Stimulated activated naive CD8-positive, alpha-beta T cell treated with anti-CD3 and anti-CD28 coated beads, Interleukin-15, Interleukin-2, amounts not matched to agents 100 U/mL and 50 U/mL, for 24 hours (primary cell): ENCODE measurements at regions not wholly inside any gene's neighbourhood (a gene's known extent, or its start where the extent isn't known, plus 50 kb on each side); places are given as distances from the start of the nearest gene placed in this dataset.

Experiments used
- ATAC-seq: fragments of 150-1000 bp; cut with Tn5 transposase; one replicate; pipeline ENCODE4 v1.10.0; 2021
- DNase-seq: peaks from one replicate; pipeline ENCODE4 v3.0.0; 2021

- no peak for DNase-seq
- ATAC-seq, result no peak
These were observed 94.9 kb upstream of the CADM1 start for GRCh38 chr11:115599125-115599524.

- no peak for DNase-seq
- ATAC-seq, result no peak
These were observed 94.2 kb upstream of the CADM1 start for GRCh38 chr11:115598257-115598901.

GRCh38 chr11:115591380-115591779 is 87.2 kb upstream of the CADM1 start:
- ATAC-seq, result no peak

GRCh38 chr11:115590254-115590653 is 86.0 kb upstream of the CADM1 start:
- DNase-seq (no peak), ATAC-seq (no peak)

More at GRCh38 chr11:115591380-115591779, 87.2 kb upstream of the CADM1 start:
- DNase-seq, result no peak

- DNase-seq (no peak), ATAC-seq (no peak)
These were observed 83.6 kb upstream of the CADM1 start for GRCh38 chr11:115587718-115588342.

DNA sequence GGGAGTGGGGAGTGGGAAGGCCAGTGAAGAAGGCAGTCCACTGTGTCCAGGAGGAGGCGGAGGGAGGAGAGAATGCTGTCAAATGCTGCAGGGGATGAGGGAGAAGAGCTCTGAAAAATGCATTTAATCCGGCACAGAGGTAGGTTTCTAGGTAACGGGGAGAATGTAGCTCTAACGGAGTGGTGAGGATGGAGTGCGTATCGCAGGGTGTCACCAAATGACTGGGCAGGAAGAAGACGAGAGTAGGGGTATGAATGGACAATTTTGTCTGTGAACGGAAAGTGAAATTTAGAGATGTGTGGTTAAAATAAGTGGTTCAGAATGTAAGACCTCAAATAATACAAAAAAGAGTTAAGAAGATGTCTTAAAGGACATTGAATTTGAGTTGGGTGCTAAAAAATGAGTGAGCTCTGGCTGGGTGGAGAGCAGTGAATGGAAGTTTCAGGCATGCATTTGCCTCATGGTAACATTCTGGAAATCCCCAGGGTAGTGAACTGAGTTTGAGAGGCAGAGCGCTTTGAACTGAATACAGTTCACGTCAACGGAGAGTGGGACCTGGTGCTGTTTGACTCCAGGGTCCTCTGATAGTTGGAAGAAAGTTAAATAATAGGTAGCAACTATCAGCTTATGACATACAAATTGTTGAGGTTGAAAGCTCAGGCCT is 81.3 kb upstream of the CADM1 start:
- DNase-seq, result no peak
- ATAC-seq, result no peak

DNA sequence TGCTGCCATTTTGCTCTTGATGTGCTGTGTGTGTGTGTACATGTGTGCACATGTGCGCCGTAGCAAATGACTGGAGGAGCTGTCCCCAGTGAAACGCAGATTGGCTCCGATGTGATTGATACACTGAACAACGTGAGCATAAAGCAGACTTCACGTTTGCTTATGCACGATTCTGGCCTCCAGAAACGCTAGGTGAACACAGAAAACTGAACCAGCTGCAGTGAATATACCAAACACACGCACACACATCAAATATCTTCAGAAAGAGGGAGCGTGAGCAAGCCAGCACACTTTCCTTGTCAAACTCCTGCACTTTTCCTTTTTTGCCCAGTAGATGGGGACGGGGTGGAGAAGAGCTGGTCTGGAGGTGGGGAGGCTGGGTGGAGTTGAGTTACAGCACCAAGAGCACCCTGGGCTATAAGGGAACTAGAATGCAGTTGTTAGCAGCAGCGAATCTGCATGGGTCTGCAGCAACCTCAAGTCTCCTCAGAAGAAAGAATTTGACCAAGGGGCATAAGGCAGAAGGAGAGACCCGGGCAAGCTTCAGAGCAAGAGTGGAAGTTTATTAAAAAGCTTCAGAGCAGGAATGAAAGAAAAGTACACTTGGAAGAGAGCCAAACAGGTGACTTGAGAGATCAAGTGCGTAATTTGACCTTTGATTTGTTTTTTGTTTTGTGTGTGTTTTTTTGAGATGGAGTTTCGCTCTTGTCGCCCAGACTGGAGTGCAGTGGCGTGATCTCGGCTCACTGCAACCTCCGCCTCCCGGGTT is 77.8 kb upstream of the CADM1 start:
- no peak for ATAC-seq
- DNase-seq, result no peak

GRCh38 chr11:115580927-115581680 is 76.9 kb upstream of the CADM1 start:
- ATAC-seq (no peak), DNase-seq (no peak)

- DNase-seq (no peak), ATAC-seq (no peak)
These were observed 76.2 kb upstream of the CADM1 start for GRCh38 chr11:115580416-115580815.

DNA sequence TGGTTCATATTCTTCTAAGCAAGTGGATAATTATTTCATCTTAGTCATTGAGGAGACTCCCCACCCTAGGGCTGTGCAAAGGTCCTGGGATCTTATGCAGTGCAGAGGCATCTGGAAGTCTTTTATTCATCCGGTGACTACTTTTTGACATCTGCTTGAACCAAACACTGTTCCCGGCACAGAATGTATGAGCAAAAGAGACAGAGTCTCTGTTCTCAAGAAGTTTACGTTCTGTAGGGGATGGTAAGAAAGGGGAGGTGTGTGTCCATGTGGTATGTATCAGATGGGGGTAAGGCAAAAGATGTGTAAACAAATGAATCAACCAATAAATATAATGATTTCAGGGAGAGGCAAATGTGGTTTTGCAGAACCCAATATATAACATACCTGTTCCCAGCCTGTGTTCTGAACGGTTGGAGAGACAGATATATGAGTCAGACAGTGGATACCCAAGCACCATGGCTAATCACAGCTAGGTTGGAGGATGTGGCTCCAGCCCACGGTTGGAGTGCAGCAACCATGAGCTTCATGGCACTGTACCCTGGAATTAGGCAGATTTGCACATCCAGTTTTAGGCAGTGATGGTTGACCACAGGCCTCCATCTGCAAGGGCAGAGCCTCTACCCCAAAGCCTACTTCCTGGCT is 75.1 kb upstream of the CADM1 start:
- ATAC-seq (no peak), DNase-seq (no peak)

DNA sequence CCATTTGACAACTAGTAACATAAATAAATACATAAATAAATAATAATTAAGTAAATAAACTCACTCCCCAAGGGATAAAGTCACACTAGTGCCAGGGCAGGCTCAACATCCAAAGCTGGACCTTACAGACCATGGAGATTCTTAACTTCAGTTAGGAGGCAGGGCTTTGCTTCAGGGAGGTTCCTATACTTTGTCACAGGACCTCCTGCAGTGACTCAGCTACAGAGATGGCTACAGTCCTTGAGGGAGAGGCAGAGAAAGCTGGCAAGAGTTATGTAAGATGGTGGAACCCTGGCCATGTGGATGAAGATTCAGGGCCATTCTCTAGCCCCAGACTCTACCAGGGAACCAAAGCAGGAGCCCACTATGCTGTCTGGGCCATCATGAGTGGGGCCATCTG is 74.1 kb upstream of the CADM1 start:
- DNase-seq (no peak), ATAC-seq (no peak)

DNA sequence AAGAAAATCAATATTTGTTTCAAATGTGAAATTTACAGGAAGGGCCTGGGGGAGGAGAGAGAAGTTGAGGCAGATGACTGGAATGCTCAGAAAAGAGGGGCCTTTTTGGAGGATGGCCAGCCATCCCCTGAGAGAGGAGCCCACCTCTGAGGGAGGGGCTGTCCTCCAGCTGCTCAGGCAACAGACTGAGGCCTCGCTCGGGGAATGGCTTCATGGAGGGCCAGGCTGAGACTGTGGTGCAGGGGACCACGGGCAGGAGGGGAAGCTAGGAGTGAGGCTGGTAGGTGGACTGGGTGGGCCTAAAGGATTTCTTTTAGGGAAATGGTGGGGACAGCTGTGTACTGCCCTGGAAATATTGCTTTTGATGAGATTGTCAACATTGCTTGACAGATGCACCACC is 73.5 kb upstream of the CADM1 start:
- ATAC-seq, result no peak
- DNase-seq, result no peak

DNA sequence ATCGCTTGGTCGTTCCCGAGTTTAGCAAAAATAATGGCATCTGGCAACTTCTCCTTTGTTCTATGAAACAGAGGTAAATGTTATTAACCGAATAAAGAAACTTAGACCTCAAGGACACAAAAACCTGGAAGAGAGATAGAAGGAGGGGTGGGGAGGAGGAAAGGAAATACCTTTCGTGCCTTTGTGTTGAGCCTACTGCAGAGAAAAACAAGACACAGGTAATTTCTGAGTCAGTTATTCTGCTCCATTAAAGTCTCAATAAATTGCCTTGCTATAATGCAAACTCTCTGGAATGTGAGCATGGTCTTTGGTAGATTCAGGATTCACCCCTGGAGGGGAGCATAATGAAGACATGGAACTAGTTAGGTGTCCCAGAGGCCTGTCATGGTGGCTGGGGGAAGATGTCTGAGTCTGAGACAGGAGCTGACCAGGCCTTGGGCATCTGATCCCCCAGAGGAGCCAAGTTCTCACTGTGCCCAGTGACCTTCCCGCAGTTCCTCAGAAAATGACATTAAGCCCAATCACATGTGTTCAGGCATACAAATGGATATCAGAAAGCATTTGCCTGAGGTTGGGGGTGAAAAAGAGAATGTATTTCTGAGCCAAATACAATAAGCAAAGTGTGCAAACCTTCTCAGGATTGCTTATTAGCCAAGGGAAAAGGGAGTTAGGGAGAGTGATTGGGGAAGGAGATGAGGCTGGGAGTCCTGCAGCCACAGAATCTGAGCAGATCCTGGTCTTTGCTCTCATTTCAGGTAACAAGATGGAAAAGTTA is 72.6 kb upstream of the CADM1 start:
- no peak for ATAC-seq

GRCh38 chr11:115572551-115572950 is 68.3 kb upstream of the CADM1 start:
- no peak for ATAC-seq
- DNase-seq, result no peak

More for the DNA sequence above, 72.6 kb upstream of the CADM1 start:
- DNase-seq, result no peak

DNA sequence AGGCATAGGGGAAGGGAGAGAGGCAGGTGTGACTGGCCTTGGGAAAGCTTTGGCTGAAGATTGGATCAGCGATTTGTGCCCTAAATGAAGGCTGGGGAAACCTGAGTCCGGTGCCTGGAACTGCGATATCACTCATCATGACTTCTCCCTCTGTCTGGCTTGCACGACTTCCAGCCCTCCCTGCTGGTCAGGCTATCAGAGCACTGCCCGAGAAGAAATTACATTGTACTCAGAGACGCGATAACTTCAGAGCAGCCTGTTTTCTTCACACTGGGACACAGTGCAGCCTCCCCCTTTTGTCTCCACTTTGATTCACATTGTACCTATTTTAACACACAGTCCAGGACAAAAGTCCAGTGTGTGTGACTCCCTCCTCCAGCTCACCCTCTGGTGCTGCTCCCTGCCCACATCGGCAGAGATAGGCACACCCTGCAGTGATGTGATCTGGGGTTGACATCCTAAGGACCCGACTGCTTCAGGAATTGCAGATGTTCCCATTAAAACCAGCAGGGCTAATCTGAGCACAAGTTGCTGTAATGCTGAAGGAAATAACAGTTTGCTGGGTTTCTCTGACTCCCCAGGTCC is 62.1 kb upstream of the CADM1 start:
- no peak for DNase-seq
- ATAC-seq, result no peak

DNA sequence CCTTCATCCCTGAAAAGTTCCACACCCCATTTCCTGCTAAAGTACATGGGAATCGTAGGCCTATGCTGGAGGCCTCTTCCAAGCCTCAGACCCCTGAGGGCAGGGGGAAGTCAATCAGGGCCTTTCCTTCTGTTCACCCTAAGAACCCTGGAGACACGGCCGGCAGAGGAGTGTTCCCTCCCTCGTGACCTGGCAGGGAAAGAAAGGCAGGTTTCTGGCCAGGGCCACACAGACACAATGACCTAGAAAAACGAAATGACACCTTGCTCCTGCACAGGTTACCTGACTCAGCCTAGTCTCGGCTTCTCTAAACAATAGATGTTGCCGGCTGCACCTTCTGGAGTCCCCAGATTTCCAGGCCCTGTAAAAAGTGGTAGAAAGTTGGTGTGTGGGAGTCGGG is 60.6 kb upstream of the CADM1 start:
- DNase-seq, result no peak
- no peak for ATAC-seq

DNA sequence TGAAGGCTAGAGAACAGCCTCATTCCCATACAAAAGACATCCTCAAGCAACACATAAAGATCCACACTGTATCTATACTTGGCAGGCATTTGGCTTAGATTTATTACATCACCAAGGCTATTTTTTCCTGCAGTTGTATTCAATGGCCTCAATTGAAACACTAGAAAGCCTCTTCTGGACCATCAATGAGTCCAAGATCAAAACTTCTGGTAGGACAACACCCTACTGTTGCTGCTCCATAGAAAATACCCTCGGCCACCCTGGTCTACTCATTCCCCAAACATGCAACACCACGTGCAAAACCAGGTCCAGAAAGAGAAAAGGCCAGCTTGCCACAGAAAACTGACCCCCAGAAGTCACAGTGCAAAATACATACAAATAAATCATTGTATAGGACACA is 56.9 kb upstream of the CADM1 start:
- ATAC-seq (no peak), DNase-seq (no peak)

DNA sequence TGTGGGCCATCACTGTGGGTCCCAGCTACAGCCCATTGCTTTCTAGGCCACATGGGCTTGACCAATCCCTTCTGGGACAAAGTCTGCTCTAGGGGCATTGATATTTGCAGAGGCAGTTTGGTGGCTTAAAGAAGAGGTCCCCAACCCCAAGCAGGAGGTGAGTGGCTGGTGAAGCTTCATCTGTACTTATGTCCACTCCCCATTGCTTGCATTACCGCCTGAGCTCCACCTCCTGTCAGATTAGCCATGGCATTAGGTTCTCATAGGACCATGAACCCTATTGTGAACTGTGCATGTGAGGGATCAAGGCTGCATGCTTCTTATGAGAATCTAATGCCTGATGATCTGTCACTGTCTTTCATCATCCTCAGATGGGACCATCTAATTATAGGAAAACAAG is 54.4 kb upstream of the CADM1 start:
- DNase-seq, result no peak
- ATAC-seq, result no peak

GRCh38 chr11:115557681-115558080 is 53.5 kb upstream of the CADM1 start:
- ATAC-seq (no peak), DNase-seq (no peak)

- ATAC-seq (no peak), DNase-seq (no peak)
These were observed 52.8 kb upstream of the CADM1 start for GRCh38 chr11:115556984-115557383.
